ENCODE measurements at regions not wholly inside any gene's neighbourhood (a gene's known extent, or its start where the extent isn't known, plus 50 kb on each side); places are given as distances from the start of the nearest gene placed in this dataset.

DNA sequence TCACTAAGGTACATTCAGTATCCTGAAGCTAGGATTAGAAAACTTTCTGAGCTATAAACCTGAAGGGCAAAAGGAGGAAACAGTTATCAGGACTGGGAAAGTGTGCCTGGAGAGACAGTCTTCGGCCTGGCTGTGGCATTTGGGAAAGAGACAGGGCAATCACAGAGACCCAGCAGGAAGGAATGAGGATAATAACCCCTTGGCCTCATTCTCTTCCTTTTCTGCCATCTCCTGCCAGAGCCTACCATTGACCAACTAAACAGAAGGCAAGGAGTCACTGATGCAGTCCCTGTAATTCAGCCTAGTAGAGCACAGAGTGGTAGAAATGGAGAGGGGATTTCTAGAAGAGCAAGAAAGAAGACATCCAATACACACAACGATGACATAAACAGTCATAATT is 359.4 kb downstream of the HDGFL1 start:
- no TSS peak for BruUV-seq (replicated peaks)
- TF ChIP-seq FOS (IDR thresholded peaks at IDR 0.05; ENCODE audit: borderline replicate concordance, insufficient read depth, low read length), result no peak
- TF ChIP-seq, protein P1, sequence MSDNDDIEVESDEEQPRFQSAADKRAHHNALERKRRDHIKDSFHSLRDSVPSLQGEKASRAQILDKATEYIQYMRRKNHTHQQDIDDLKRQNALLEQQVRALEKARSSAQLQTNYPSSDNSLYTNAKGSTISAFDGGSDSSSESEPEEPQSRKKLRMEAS (IDR thresholded peaks at IDR 0.05; ENCODE audit: insufficient read depth, insufficient read length), result no peak
- Histone ChIP-seq H3K4me2 (ENCODE audit: insufficient read depth, low read length) (no peak overlapping the region), H3K36me3 (ENCODE audit: control insufficient read depth in 2 of 2, extremely low read depth in 1 of 2, insufficient read depth in 2 of 2, low read length in 2 of 2) (no peaks in the 10 kb centered on the region), H3K4me1 (ENCODE audit: control insufficient read depth, extremely low read depth, insufficient read depth, low read length) (peaks cover 21% of the 10 kb centered on the region), H3K9me1 (replicated peaks; ENCODE audit: control insufficient read depth, extremely low read depth, insufficient read depth, low read length) (no peaks in the 10 kb centered on the region), H3K27me3 (ENCODE audit: control insufficient read depth in 2 of 2, insufficient read depth in 2 of 2, low read length in 2 of 2) (no peaks in the 10 kb centered on the region), H3K79me2 (ENCODE audit: control insufficient read depth, insufficient read depth, low read length) (no peaks in the 10 kb centered on the region), H4K20me1 (replicated peaks; ENCODE audit: control insufficient read depth, extremely low read depth, insufficient read depth, low read length) (no peaks in the 10 kb centered on the region), H2AFZ (ENCODE audit: low read depth, low read length) (peak overlapping the region; percentile 56), H3K9me3 (replicated peaks; ENCODE audit: control insufficient read depth, insufficient read depth, low read length) (no peaks in the 10 kb centered on the region), H3K27ac (ENCODE audit: insufficient read depth, low read depth, low read length) (no peak overlapping the region), H3K4me3 (replicated peaks in 1 of 3; ENCODE audit: insufficient read depth in 1 of 3, low read depth in 1 of 3, low read length in 3 of 3) (no peak overlapping the region), H3K9ac (replicated peaks; ENCODE audit: extremely low read depth, insufficient read depth, low read length) (no peak overlapping the region)
- FAIRE-seq (no peak), DNase-seq (ENCODE audit: low read depth, low spot score) (no peak)
- CTCF ChIA-PET, result no interaction called here
- intact Hi-C loops (cut with micrococcal nuclease), result no loop called here
- POLR2A ChIA-PET, result no interaction called here
- dilution Hi-C loops (cut with MboI; ENCODE audit: extremely low pct_ligation_motif_present, low sequenced_read_pairs), result no loop called here

DNA sequence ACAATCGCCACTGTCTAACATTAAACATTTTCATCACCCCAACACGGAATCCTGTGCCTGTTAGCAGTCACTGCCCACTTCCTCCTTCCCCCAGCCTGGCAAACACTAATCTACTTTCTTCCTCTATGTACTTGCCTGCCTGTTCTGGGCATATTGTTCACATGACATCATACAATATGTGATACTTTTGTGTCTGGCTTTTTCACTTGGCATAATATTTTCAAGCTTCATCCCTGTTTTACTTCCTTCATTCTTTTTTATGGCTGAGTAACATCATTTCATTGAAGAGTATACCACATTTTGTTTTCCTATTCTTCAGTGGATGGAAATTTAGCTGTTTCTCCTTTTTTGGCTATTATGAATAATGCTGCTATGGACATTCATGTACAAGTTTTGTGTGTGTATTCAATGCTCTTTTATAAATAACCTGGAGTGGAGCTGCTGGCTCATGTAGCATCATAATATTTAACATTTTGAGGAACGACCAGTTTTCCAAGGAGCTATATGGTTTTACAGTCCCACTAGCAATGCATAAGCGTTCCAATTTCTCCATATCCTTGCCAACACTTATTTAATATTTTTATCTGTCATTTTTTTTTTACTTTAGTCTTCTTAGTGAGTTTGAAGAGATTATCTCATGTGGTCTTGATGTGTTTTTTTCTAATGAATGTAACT is 360.1 kb downstream of the HDGFL1 start:
- no peak overlapping the region for H3K27ac ChIP-seq (ENCODE audit: insufficient read depth, low read depth, low read length)
- H3K9ac ChIP-seq (replicated peaks; ENCODE audit: extremely low read depth, insufficient read depth, low read length), result no peak overlapping the region
- BruUV-seq (replicated peaks), result no TSS peak
- no peaks in the 10 kb centered on the region for H3K27me3 ChIP-seq (ENCODE audit: control insufficient read depth in 2 of 2, insufficient read depth in 2 of 2, low read length in 2 of 2)
- peak overlapping the region; percentile 56 for H2AFZ ChIP-seq (ENCODE audit: low read depth, low read length)
- H3K4me3 ChIP-seq (replicated peaks in 1 of 3; ENCODE audit: insufficient read depth in 1 of 3, low read depth in 1 of 3, low read length in 3 of 3), result no peak overlapping the region
- H3K4me1 ChIP-seq (ENCODE audit: control insufficient read depth, extremely low read depth, insufficient read depth, low read length), result peaks cover 21% of the 10 kb centered on the region
- H3K79me2 ChIP-seq (ENCODE audit: control insufficient read depth, insufficient read depth, low read length), result no peaks in the 10 kb centered on the region
- no peaks in the 10 kb centered on the region for H3K36me3 ChIP-seq (ENCODE audit: control insufficient read depth in 2 of 2, extremely low read depth in 1 of 2, insufficient read depth in 2 of 2, low read length in 2 of 2)
- FAIRE-seq, result no peak
- peak; percentile 60 for DNase-seq (ENCODE audit: low read depth, low spot score)
- no peak overlapping the region for H3K4me2 ChIP-seq (ENCODE audit: insufficient read depth, low read length)
- CTCF ChIA-PET, result interaction anchor here (0.7 kb wide), 1 partner anchor 487 kb away, joined by 3 read pairs; no protein-coding TSS in a partner anchor
- H3K9me3 ChIP-seq (replicated peaks; ENCODE audit: control insufficient read depth, insufficient read depth, low read length), result no peaks in the 10 kb centered on the region
- POLR2A ChIA-PET, result no interaction called here
- no peaks in the 10 kb centered on the region for H3K9me1 ChIP-seq (replicated peaks; ENCODE audit: control insufficient read depth, extremely low read depth, insufficient read depth, low read length)
- dilution Hi-C loops (cut with MboI; ENCODE audit: extremely low pct_ligation_motif_present, low sequenced_read_pairs), result no loop called here
- intact Hi-C loops (cut with micrococcal nuclease), result no loop called here
- H4K20me1 ChIP-seq (replicated peaks; ENCODE audit: control insufficient read depth, extremely low read depth, insufficient read depth, low read length), result no peaks in the 10 kb centered on the region
- TF ChIP-seq EZH2 (IDR thresholded peaks at IDR 0.05; ENCODE audit: borderline replicate concordance, low read depth, low read length, severe bottlenecking) (no peak), MYC (IDR thresholded peaks at IDR 0.05; ENCODE audit: low read depth, low read length) (no peak), POLR2AphosphoS5 (IDR thresholded peaks at IDR 0.05; ENCODE audit: insufficient read depth, low read depth, low read length) (no peak), JUN (IDR thresholded peaks at IDR 0.05; ENCODE audit: borderline replicate concordance, insufficient read depth, insufficient read length, low read depth) (no peak), GATA2 (IDR thresholded peaks at IDR 0.05; ENCODE audit: insufficient read depth, insufficient read length, low read depth, low read length) (no peak), FOS (IDR thresholded peaks at IDR 0.05; ENCODE audit: borderline replicate concordance, insufficient read depth, low read length) (no peak), POLR2A (IDR thresholded peaks at IDR 0.05; ENCODE audit: low read depth, low read length) (no peak)
- TF ChIP-seq, protein P2, sequence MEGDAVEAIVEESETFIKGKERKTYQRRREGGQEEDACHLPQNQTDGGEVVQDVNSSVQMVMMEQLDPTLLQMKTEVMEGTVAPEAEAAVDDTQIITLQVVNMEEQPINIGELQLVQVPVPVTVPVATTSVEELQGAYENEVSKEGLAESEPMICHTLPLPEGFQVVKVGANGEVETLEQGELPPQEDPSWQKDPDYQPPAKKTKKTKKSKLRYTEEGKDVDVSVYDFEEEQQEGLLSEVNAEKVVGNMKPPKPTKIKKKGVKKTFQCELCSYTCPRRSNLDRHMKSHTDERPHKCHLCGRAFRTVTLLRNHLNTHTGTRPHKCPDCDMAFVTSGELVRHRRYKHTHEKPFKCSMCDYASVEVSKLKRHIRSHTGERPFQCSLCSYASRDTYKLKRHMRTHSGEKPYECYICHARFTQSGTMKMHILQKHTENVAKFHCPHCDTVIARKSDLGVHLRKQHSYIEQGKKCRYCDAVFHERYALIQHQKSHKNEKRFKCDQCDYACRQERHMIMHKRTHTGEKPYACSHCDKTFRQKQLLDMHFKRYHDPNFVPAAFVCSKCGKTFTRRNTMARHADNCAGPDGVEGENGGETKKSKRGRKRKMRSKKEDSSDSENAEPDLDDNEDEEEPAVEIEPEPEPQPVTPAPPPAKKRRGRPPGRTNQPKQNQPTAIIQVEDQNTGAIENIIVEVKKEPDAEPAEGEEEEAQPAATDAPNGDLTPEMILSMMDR (IDR thresholded peaks at IDR 0.05; ENCODE audit: extremely low read depth in 1 of 2, insufficient read depth in 1 of 2, low read depth in 1 of 2, low read length in 2 of 2), result no peak
- TF ChIP-seq, protein P1 (IDR thresholded peaks at IDR 0.05; ENCODE audit: insufficient read depth, insufficient read length), result no peak
